ENCODE measurements at regions not wholly inside any gene's neighbourhood (a gene's known extent, or its start where the extent isn't known, plus 50 kb on each side); places are given as distances from the start of the nearest gene placed in this dataset.

GRCh38 chr20:62586799-62587198 is 55.5 kb upstream of the SLCO4A1 start:
- CTCF ChIA-PET, result no interaction called here

More at GRCh38 chr20:62586799-62587198, 55.5 kb upstream of the SLCO4A1 start:
- dilution Hi-C loops (cut with HindIII; ENCODE audit: low sequenced_read_pairs, unreplicated experiment), result no loop called here
- H3K18ac ChIP-seq (ENCODE audit: low read depth, low read length), result no peak overlapping the region
- intact Hi-C loops (cut with micrococcal nuclease), result no loop called here
- H4K20me1 ChIP-seq (ENCODE audit: insufficient read depth, low read length), result peaks cover 5% of the 10 kb centered on the region
- no CpG with 5 or more reads among the region's 8 CpGs for WGBS, 2 experiments (ENCODE audit: extremely low coverage in 2 of 2, insufficient read length in 1 of 2)
- peaks cover 4% of the 10 kb centered on the region; the same call in 1 of the 2 replicates for H3K9me1 ChIP-seq (ENCODE audit: insufficient read depth, low read length)
- H2AK9ac ChIP-seq (replicated peaks; ENCODE audit: low read depth, low read length, poor library complexity), result no peak overlapping the region
- no peaks in the 10 kb centered on the region for H3K9me3 ChIP-seq (ENCODE audit: control insufficient read depth, insufficient read depth, low read length)
- H2BK120ac ChIP-seq (ENCODE audit: low read depth, low read length), result no peak overlapping the region
- H4K5ac ChIP-seq (ENCODE audit: low read depth, low read length), result no peak overlapping the region
- H3K4me1 ChIP-seq (ENCODE audit: control insufficient read depth, insufficient read depth, low read length), result no peaks in the 10 kb centered on the region
- DNase-seq (no peak), ATAC-seq (ENCODE audit: low read depth) (no peak)
- no peak overlapping the region for H2AK5ac ChIP-seq (ENCODE audit: low read depth, low read length)
- no peak overlapping the region for H3K4ac ChIP-seq (ENCODE audit: low read depth, low read length)
- no peak overlapping the region for H3K4me2 ChIP-seq (ENCODE audit: low read depth, low read length)
- peaks cover 47% of the 10 kb centered on the region for H3K27me3 ChIP-seq (ENCODE audit: control insufficient read depth, insufficient read depth, low read length)
- no peak overlapping the region for H2AFZ ChIP-seq (replicated peaks; ENCODE audit: low read length, poor library complexity)
- H3K23ac ChIP-seq (ENCODE audit: low read depth, low read length), result no peak overlapping the region
- no peak overlapping the region for H3K27ac ChIP-seq (ENCODE audit: insufficient read depth, low read length)
- no peak overlapping the region for H3K56ac ChIP-seq (ENCODE audit: extremely low read depth, insufficient read depth, low read length)
- H2BK15ac ChIP-seq (ENCODE audit: low read depth, low read length), result no peak overlapping the region
- no peak overlapping the region for H3K4me3 ChIP-seq (ENCODE audit: insufficient read depth, low read depth, low read length)
- H2BK20ac ChIP-seq (ENCODE audit: low read depth, low read length), result no peak overlapping the region
- H2BK5ac ChIP-seq (ENCODE audit: low read depth, low read length, poor library complexity, severe bottlenecking), result no peak overlapping the region
- no peaks in the 10 kb centered on the region for H3K79me1 ChIP-seq (ENCODE audit: low read depth in 1 of 2, low read length in 2 of 2)
- in situ Hi-C loops (cut with MboI; ENCODE audit: low sequenced_read_pairs), result no loop called here
- no peak overlapping the region for H4K91ac ChIP-seq (ENCODE audit: insufficient read depth, low read depth, low read length)
- POLR2A ChIA-PET (ENCODE audit: unreplicated experiment), result no interaction called here
- H4K8ac ChIP-seq (ENCODE audit: low read depth in 2 of 2, low read length in 2 of 2), result no peak overlapping the region
- no peak overlapping the region for H3K9ac ChIP-seq (ENCODE audit: low read depth, low read length)
- no peaks in the 10 kb centered on the region for H3K36me3 ChIP-seq (ENCODE audit: control insufficient read depth, insufficient read depth, low read length)
- no TSS peak for BruUV-seq (replicated peaks)
- TF ChIP-seq ELK1 (IDR thresholded peaks at IDR 0.05; ENCODE audit: borderline replicate concordance, low read depth, low read length) (no peak), RFX5 (IDR thresholded peaks at IDR 0.05; ENCODE audit: low read depth, low read length) (no peak), USF2 (IDR thresholded peaks at IDR 0.05; ENCODE audit: low read depth, low read length) (no peak), BHLHE40 (IDR thresholded peaks at IDR 0.05; ENCODE audit: low read depth, low read length) (no peak), CHD1 (IDR thresholded peaks at IDR 0.05; ENCODE audit: low read depth, low read length) (no peak), CTCF (conservative IDR thresholded peaks at IDR 0.05; ENCODE audit: low read depth, low read length) (no peak), POLR2A (IDR thresholded peaks at IDR 0.05; ENCODE audit: low read depth, low read length) (no peak)
- H3K14ac ChIP-seq (replicated peaks; ENCODE audit: low read depth, low read length), result no peak overlapping the region

Measured in IMR-90 (cell line).